ENCODE measurements at regions not wholly inside any gene's neighbourhood (a gene's known extent, or its start where the extent isn't known, plus 50 kb on each side); places are given as distances from the start of the nearest gene placed in this dataset.
A peak's percentile ranks its signal among the peaks of the same experiment; 100 is the strongest.

DNA sequence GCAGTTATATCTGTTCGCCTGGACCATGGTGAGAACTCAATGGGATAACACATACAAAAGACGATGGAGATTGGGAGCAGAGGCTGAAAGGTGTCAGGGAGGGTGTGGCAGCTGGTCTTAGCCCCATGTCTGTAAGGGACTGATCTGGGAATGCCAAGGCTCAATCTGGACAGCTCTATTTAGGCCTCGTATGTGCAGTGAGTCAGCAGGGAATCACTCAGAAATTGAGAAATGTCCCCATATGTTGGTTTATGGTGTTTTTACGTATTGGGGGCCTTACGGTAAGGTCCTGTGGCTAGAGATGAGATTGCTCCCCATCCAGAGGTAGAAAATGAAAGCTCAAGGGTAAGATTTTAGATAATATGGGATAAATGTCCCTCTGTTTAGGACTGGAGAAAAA, 71.4 kb upstream of the TTC29 start:
- Histone ChIP-seq H4K20me1 (ENCODE audit: insufficient read depth, low read depth, low read length) (no peaks in the 10 kb centered on the region), H3K9me2 (replicated peaks; ENCODE audit: insufficient read depth, low read length) (no peaks in the 10 kb centered on the region), H3K79me2 (ENCODE audit: low read length) (no peaks in the 10 kb centered on the region), H3K9ac (ENCODE audit: low read length) (no peak overlapping the region), H3K4me1 (ENCODE audit: low read length) (no peaks in the 10 kb centered on the region), H3K36me3 (ENCODE audit: insufficient read depth, low read length) (no peaks in the 10 kb centered on the region), H3K9me3 (ENCODE audit: low read length) (no peaks in the 10 kb centered on the region), H3K27ac (ENCODE audit: low read length) (no peak overlapping the region), H2AFZ (ENCODE audit: low read length) (no peak overlapping the region), H3K4me2 (ENCODE audit: low read depth, low read length, poor library complexity, severe bottlenecking) (no peak overlapping the region), H3K27me3 (ENCODE audit: low read length) (no peaks in the 10 kb centered on the region; the same call in 1 of the 2 replicates), H3K4me3 (ENCODE audit: low read length) (no peak overlapping the region)
- no peak for DNase-seq

- Histone ChIP-seq H3K9ac (ENCODE audit: low read length) (no peak overlapping the region), H3K4me2 (ENCODE audit: low read depth, low read length, poor library complexity, severe bottlenecking) (no peak overlapping the region), H3K27me3 (ENCODE audit: low read length) (no peaks in the 10 kb centered on the region; the same call in 1 of the 2 replicates), H3K9me3 (ENCODE audit: low read length) (no peaks in the 10 kb centered on the region), H3K9me2 (replicated peaks; ENCODE audit: insufficient read depth, low read length) (no peaks in the 10 kb centered on the region), H2AFZ (ENCODE audit: low read length) (no peak overlapping the region), H3K36me3 (ENCODE audit: insufficient read depth, low read length) (no peaks in the 10 kb centered on the region), H3K27ac (ENCODE audit: low read length) (no peak overlapping the region), H3K4me1 (ENCODE audit: low read length) (no peaks in the 10 kb centered on the region), H3K79me2 (ENCODE audit: low read length) (no peaks in the 10 kb centered on the region), H3K4me3 (ENCODE audit: low read length) (no peak overlapping the region), H4K20me1 (ENCODE audit: insufficient read depth, low read depth, low read length) (no peaks in the 10 kb centered on the region)
- peak; percentile 91 for DNase-seq
Observed at GRCh38 chr4:147019091-147019490, 73.4 kb upstream of the TTC29 start.

DNA sequence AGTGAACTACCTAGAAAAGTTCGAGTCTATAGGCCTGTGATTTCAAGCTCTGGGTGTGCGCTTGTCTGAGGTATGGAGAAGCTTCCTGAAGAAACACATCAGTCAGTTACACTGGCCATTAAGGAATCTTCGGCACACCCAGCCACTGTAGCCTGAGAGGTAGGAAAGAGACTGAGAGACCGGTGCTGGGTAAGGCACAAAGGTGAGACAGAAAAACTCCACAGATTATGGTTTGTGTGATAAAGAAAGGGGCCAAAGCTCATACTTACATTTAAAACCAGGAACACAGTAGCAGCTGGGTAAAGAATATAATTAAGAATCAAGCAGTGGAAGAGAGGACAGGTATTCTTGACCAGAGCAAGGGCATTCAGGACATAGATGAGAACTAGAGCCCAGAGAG, 74.8 kb upstream of the TTC29 start:
- no peaks in the 10 kb centered on the region for H3K79me2 ChIP-seq (ENCODE audit: low read length)
- DNase-seq, result no peak
- no peak overlapping the region for H3K9ac ChIP-seq (ENCODE audit: low read length)
- H3K4me1 ChIP-seq (ENCODE audit: low read length), result no peaks in the 10 kb centered on the region
- no peak overlapping the region for H2AFZ ChIP-seq (ENCODE audit: low read length)
- no peaks in the 10 kb centered on the region; the same call in 1 of the 2 replicates for H3K27me3 ChIP-seq (ENCODE audit: low read length)
- no peaks in the 10 kb centered on the region for H4K20me1 ChIP-seq (ENCODE audit: insufficient read depth, low read depth, low read length)
- no peaks in the 10 kb centered on the region for H3K9me2 ChIP-seq (replicated peaks; ENCODE audit: insufficient read depth, low read length)
- H3K9me3 ChIP-seq (ENCODE audit: low read length), result no peaks in the 10 kb centered on the region
- H3K4me2 ChIP-seq (ENCODE audit: low read depth, low read length, poor library complexity, severe bottlenecking), result no peak overlapping the region
- no peaks in the 10 kb centered on the region for H3K36me3 ChIP-seq (ENCODE audit: insufficient read depth, low read length)
- no peak overlapping the region for H3K4me3 ChIP-seq (ENCODE audit: low read length)
- no peak overlapping the region for H3K27ac ChIP-seq (ENCODE audit: low read length)

- Histone ChIP-seq H3K4me2 (ENCODE audit: low read depth, low read length, poor library complexity, severe bottlenecking) (no peak overlapping the region), H3K9me3 (ENCODE audit: low read length) (no peaks in the 10 kb centered on the region), H3K4me1 (ENCODE audit: low read length) (no peaks in the 10 kb centered on the region), H2AFZ (ENCODE audit: low read length) (no peak overlapping the region), H3K79me2 (ENCODE audit: low read length) (no peaks in the 10 kb centered on the region), H3K36me3 (ENCODE audit: insufficient read depth, low read length) (no peaks in the 10 kb centered on the region), H3K27me3 (ENCODE audit: low read length) (no peaks in the 10 kb centered on the region), H4K20me1 (ENCODE audit: insufficient read depth, low read depth, low read length) (no peaks in the 10 kb centered on the region), H3K9ac (ENCODE audit: low read length) (no peak overlapping the region), H3K4me3 (ENCODE audit: low read length) (no peak overlapping the region), H3K9me2 (replicated peaks; ENCODE audit: insufficient read depth, low read length) (no peaks in the 10 kb centered on the region), H3K27ac (ENCODE audit: low read length) (no peak overlapping the region)
- DNase-seq, result no peak
Observed at GRCh38 chr4:147025042-147025441, 79.4 kb upstream of the TTC29 start.

DNA sequence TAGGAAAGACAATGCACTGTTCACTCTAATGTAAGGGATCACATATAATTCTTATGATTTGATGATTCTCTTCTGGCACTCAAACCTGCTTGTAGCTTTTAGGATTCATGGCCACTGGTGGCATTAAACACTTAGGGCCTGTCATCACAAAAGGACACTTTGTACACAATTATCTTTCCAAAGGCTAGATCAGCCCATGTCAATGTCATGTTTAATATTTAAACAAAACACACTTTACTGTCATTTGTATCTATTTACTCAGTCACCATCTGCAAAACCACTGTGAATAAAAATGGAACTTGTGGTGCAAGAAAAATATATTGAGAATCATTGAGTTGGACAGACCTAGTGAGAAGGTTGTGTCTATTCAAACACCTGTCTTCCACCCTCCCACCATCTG, 83.6 kb upstream of the TTC29 start:
- DNase-seq, result no peak
- no peak overlapping the region for H3K27ac ChIP-seq (ENCODE audit: low read length)
- no peaks in the 10 kb centered on the region for H4K20me1 ChIP-seq (ENCODE audit: insufficient read depth, low read depth, low read length)
- H3K4me2 ChIP-seq (ENCODE audit: low read depth, low read length, poor library complexity, severe bottlenecking), result no peak overlapping the region
- H3K4me3 ChIP-seq (ENCODE audit: low read length), result no peak overlapping the region
- no peak overlapping the region for H3K9ac ChIP-seq (ENCODE audit: low read length)
- H3K36me3 ChIP-seq (ENCODE audit: insufficient read depth, low read length), result no peaks in the 10 kb centered on the region
- no peaks in the 10 kb centered on the region for H3K9me3 ChIP-seq (ENCODE audit: low read length)
- H3K9me2 ChIP-seq (replicated peaks; ENCODE audit: insufficient read depth, low read length), result no peaks in the 10 kb centered on the region
- H2AFZ ChIP-seq (ENCODE audit: low read length), result no peak overlapping the region
- H3K79me2 ChIP-seq (ENCODE audit: low read length), result no peaks in the 10 kb centered on the region
- H3K4me1 ChIP-seq (ENCODE audit: low read length), result no peaks in the 10 kb centered on the region
- H3K27me3 ChIP-seq (ENCODE audit: low read length), result no peaks in the 10 kb centered on the region

GRCh38 chr4:147034372-147034771, 88.7 kb upstream of the TTC29 start:
- Histone ChIP-seq H3K27ac (ENCODE audit: low read length) (no peak overlapping the region), H3K9me3 (ENCODE audit: low read length) (no peaks in the 10 kb centered on the region), H3K36me3 (ENCODE audit: insufficient read depth, low read length) (no peaks in the 10 kb centered on the region), H3K27me3 (ENCODE audit: low read length) (no peaks in the 10 kb centered on the region), H3K4me3 (ENCODE audit: low read length) (no peak overlapping the region), H3K4me1 (ENCODE audit: low read length) (no peaks in the 10 kb centered on the region), H2AFZ (ENCODE audit: low read length) (no peak overlapping the region), H3K9me2 (replicated peaks; ENCODE audit: insufficient read depth, low read length) (no peaks in the 10 kb centered on the region), H3K4me2 (ENCODE audit: low read depth, low read length, poor library complexity, severe bottlenecking) (no peak overlapping the region), H3K9ac (ENCODE audit: low read length) (no peak overlapping the region), H4K20me1 (ENCODE audit: insufficient read depth, low read depth, low read length) (no peaks in the 10 kb centered on the region), H3K79me2 (ENCODE audit: low read length) (no peaks in the 10 kb centered on the region)
- no peak for DNase-seq

GRCh38 chr4:147037069-147037468, 91.4 kb upstream of the TTC29 start:
- Histone ChIP-seq H3K9ac (ENCODE audit: low read length) (no peak overlapping the region), H3K9me2 (replicated peaks; ENCODE audit: insufficient read depth, low read length) (no peaks in the 10 kb centered on the region), H3K4me2 (ENCODE audit: low read depth, low read length, poor library complexity, severe bottlenecking) (no peak overlapping the region), H4K20me1 (ENCODE audit: insufficient read depth, low read depth, low read length) (no peaks in the 10 kb centered on the region), H3K27ac (ENCODE audit: low read length) (no peak overlapping the region), H3K79me2 (ENCODE audit: low read length) (no peaks in the 10 kb centered on the region), H3K9me3 (ENCODE audit: low read length) (no peaks in the 10 kb centered on the region), H2AFZ (ENCODE audit: low read length) (no peak overlapping the region), H3K4me1 (ENCODE audit: low read length) (no peaks in the 10 kb centered on the region), H3K4me3 (ENCODE audit: low read length) (no peak overlapping the region), H3K36me3 (ENCODE audit: insufficient read depth, low read length) (no peaks in the 10 kb centered on the region), H3K27me3 (ENCODE audit: low read length) (no peaks in the 10 kb centered on the region)
- DNase-seq, result no peak

DNA sequence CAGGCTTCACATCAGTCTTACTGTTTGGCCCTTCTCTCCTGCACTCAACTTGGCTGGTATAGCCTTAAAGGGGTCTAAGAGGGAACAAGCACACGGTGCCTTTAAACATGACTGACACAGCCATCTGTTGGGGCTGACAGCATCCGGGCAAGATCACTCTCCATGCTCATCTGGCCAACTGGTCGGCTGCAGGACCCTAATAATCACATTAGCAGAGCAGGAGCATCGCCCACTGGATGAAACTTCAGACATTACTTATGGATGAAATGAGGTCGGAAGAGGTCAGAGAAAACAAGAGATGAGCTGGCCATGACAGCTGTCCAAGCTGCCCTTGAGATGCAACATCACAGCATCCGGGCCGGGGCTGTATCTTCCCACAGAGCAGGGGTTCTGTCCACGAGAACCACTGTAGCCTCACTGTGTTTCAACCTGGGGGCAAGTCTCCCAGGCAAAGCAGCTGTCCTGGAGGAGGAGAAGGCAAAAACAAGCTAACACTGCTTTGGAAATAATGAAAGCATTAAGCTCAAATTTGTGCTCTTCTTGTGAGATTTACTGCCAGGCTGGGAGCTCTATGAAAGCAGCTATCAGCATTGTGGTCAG, 94.4 kb upstream of the TTC29 start:
- Histone ChIP-seq H3K4me3 (ENCODE audit: low read length) (no peak overlapping the region), H3K79me2 (ENCODE audit: low read length) (no peaks in the 10 kb centered on the region), H3K27ac (ENCODE audit: low read length) (no peak overlapping the region), H3K9me3 (ENCODE audit: low read length) (no peaks in the 10 kb centered on the region), H3K36me3 (ENCODE audit: insufficient read depth, low read length) (no peaks in the 10 kb centered on the region), H3K4me1 (ENCODE audit: low read length) (no peaks in the 10 kb centered on the region), H3K27me3 (ENCODE audit: low read length) (no peaks in the 10 kb centered on the region), H3K9me2 (replicated peaks; ENCODE audit: insufficient read depth, low read length) (no peaks in the 10 kb centered on the region), H4K20me1 (ENCODE audit: insufficient read depth, low read depth, low read length) (no peaks in the 10 kb centered on the region), H3K4me2 (ENCODE audit: low read depth, low read length, poor library complexity, severe bottlenecking) (no peak overlapping the region), H2AFZ (ENCODE audit: low read length) (no peak overlapping the region), H3K9ac (ENCODE audit: low read length) (no peak overlapping the region)
- no peak for DNase-seq

GRCh38 chr4:147040874-147041273, 95.2 kb upstream of the TTC29 start:
- no peak overlapping the region for H3K4me3 ChIP-seq (ENCODE audit: low read length)
- DNase-seq, result no peak
- H3K27me3 ChIP-seq (ENCODE audit: low read length), result no peaks in the 10 kb centered on the region

More at GRCh38 chr4:147040874-147041273, 95.2 kb upstream of the TTC29 start:
- Histone ChIP-seq H3K79me2 (ENCODE audit: low read length) (no peaks in the 10 kb centered on the region), H3K4me1 (ENCODE audit: low read length) (no peaks in the 10 kb centered on the region), H4K20me1 (ENCODE audit: insufficient read depth, low read depth, low read length) (no peaks in the 10 kb centered on the region), H3K36me3 (ENCODE audit: insufficient read depth, low read length) (no peaks in the 10 kb centered on the region), H3K9me3 (ENCODE audit: low read length) (no peaks in the 10 kb centered on the region), H3K27ac (ENCODE audit: low read length) (no peak overlapping the region), H3K9ac (ENCODE audit: low read length) (no peak overlapping the region), H3K9me2 (replicated peaks; ENCODE audit: insufficient read depth, low read length) (no peaks in the 10 kb centered on the region), H3K4me2 (ENCODE audit: low read depth, low read length, poor library complexity, severe bottlenecking) (no peak overlapping the region), H2AFZ (ENCODE audit: low read length) (no peak overlapping the region)
